ENCODE measurements at regions not wholly inside any gene's neighbourhood (a gene's known extent, or its start where the extent isn't known, plus 50 kb on each side); places are given as distances from the start of the nearest gene placed in this dataset.

- DNase-seq (ENCODE audit: insufficient read length, low spot score): no peak
- FAIRE-seq: no peak
- TF ChIP-seq, protein P1, sequence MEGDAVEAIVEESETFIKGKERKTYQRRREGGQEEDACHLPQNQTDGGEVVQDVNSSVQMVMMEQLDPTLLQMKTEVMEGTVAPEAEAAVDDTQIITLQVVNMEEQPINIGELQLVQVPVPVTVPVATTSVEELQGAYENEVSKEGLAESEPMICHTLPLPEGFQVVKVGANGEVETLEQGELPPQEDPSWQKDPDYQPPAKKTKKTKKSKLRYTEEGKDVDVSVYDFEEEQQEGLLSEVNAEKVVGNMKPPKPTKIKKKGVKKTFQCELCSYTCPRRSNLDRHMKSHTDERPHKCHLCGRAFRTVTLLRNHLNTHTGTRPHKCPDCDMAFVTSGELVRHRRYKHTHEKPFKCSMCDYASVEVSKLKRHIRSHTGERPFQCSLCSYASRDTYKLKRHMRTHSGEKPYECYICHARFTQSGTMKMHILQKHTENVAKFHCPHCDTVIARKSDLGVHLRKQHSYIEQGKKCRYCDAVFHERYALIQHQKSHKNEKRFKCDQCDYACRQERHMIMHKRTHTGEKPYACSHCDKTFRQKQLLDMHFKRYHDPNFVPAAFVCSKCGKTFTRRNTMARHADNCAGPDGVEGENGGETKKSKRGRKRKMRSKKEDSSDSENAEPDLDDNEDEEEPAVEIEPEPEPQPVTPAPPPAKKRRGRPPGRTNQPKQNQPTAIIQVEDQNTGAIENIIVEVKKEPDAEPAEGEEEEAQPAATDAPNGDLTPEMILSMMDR (IDR thresholded peaks at IDR 0.05; ENCODE audit: insufficient read depth, missing control alignments): no peak
Observed at GRCh38 chr2:59383473-59383872, 1142.3 kb upstream of the FANCL start.

DNA sequence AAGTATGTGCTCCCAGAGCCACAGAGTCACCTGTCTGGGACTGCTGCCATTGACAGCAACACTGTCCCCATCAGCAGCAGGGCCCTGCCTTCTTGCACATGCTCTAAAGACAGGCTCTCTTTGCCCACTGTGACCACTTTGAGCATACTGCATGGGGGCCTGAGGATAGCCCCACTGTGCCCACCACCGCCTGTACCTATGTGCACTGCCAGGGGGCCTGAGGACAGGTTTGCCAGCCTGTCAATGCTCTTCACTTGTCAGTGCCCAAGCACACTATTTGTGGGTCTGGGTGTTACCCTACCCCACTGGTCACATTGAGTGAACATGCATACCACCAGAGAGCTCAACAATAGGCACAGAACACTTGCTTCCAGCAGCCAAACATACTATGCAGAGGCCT, 1137.0 kb upstream of the FANCL start:
- TF ChIP-seq, protein P1 (IDR thresholded peaks at IDR 0.05; ENCODE audit: insufficient read depth, missing control alignments): no peak
- no peak for DNase-seq (ENCODE audit: insufficient read length, low spot score)
- no peak for FAIRE-seq

GRCh38 chr2:59366288-59366687, 1125.2 kb upstream of the FANCL start:
- TF ChIP-seq, protein P1 (IDR thresholded peaks at IDR 0.05; ENCODE audit: insufficient read depth, missing control alignments): no peak
- no peak for FAIRE-seq
- no peak for DNase-seq (ENCODE audit: insufficient read length, low spot score)

GRCh38 chr2:59354498-59354897, 1113.4 kb upstream of the FANCL start:
- no peak for FAIRE-seq
- TF ChIP-seq, protein P1 (IDR thresholded peaks at IDR 0.05; ENCODE audit: insufficient read depth, missing control alignments): no peak
- DNase-seq (ENCODE audit: insufficient read length, low spot score): no peak

DNA sequence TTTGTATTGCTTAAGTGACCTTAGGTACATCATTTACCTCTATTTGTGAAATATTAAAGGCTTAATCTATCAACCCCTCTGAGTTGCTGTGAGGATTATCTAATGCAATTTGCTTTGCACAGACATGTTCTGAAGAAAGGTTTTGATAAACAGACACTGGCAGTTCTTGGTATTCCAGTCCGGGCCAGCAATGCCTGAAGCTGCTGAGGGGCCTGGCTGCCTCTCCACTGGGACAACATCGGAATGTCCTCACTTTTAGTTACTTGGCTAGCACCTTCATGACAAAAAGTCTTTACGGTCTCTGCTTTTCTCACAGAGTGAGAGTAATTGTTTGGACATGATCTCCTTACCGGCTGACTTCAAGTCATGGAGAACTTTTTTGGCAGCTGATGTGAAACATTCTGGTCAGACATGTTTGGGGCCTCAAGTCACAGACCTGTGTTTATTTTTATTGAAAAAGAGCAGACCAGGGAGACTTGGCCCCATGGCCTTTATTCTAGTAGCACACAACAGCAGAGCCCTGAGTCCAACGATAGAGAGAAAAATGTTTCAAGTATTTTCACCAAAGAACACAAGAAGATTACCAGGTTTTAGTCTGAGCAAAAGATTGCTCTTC, 1112.3 kb upstream of the FANCL start:
- TF ChIP-seq, protein P1 (IDR thresholded peaks at IDR 0.05; ENCODE audit: insufficient read depth, missing control alignments): no peak
- FAIRE-seq (no peak), DNase-seq (ENCODE audit: insufficient read length, low spot score) (no peak)

- DNase-seq (ENCODE audit: insufficient read length, low spot score): no peak
- TF ChIP-seq, protein P1 (IDR thresholded peaks at IDR 0.05; ENCODE audit: insufficient read depth, missing control alignments): no peak
- no peak for FAIRE-seq
Observed at GRCh38 chr2:59342166-59342565, 1101.0 kb upstream of the FANCL start.

GRCh38 chr2:59339837-59340207, 1098.7 kb upstream of the FANCL start:
- TF ChIP-seq, protein P1 (IDR thresholded peaks at IDR 0.05; ENCODE audit: insufficient read depth, missing control alignments): no peak
- FAIRE-seq (no peak), DNase-seq (ENCODE audit: insufficient read length, low spot score) (no peak)
